ENCODE measurements at regions not wholly inside any gene's neighbourhood (a gene's known extent, or its start where the extent isn't known, plus 50 kb on each side); places are given as distances from the start of the nearest gene placed in this dataset.

GRCh38 chr4:1495416-1496115 lies 89.3 kb upstream of the NKX1-1 start:
- no peak for DNase-seq (ENCODE audit: low spot score)

GRCh38 chr4:1494416-1495315 lies 88.4 kb upstream of the NKX1-1 start:
- DNase-seq (ENCODE audit: low spot score) = no peak

DNA sequence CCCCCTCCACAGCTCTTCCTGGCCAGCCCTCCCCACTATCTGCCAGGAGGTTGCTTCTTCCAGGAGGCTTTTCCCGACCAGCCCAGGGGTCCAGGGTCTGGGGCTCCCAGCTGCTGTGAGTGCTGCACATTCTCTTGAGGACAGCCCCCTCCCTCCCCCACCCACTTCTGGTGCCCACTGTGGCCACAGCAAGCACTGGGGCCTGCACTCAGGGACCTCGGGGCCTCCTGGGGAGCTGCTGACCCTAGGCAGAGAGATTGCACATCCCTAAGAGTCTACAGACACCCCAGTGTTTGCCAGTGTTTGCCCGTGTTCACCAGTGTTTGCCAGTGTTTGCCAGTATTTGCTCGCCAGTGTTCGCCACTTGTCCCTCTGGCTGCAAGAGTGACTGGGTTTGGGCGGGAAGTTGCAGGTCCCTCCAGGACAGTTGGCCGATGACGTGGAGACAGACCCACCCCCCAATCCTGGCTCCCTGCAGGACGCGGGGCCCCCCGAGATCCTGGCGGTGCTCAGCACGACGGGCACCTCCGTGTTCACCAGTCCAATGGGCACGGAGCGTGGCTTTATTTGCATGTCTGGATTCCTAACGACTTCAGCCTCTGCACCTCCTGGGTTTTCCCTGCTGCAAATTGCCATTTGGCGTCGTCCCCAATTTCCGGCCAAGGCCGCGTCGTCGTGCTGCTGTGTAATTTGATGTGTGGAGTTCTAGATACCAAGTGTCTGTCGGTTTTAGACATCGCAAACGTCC lies 87.5 kb upstream of the NKX1-1 start:
- DNase-seq (ENCODE audit: low spot score) = no peak

- DNase-seq (ENCODE audit: low spot score) = no peak
Measured at GRCh38 chr4:1492651-1493539, 86.7 kb upstream of the NKX1-1 start.

DNA sequence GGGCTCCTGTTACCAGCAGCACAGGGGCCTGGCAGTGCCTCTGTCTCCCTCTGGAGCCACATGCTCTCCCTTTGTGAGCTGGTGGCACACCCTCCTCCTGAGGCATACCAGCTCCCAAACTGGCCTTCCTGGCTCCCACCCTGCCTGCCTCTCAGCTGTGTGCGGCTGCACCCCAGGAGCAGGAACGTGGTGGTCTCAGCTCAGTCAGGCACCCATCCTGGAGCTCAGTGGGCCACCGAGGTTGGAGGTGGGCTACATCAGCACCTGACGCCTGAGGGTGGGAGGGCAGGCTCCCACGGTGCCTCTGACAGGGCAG lies 85.9 kb upstream of the NKX1-1 start:
- DNase-seq (ENCODE audit: low spot score) = no peak

GRCh38 chr4:1491328-1492141 lies 85.3 kb upstream of the NKX1-1 start:
- DNase-seq (ENCODE audit: low spot score) = no peak

DNA sequence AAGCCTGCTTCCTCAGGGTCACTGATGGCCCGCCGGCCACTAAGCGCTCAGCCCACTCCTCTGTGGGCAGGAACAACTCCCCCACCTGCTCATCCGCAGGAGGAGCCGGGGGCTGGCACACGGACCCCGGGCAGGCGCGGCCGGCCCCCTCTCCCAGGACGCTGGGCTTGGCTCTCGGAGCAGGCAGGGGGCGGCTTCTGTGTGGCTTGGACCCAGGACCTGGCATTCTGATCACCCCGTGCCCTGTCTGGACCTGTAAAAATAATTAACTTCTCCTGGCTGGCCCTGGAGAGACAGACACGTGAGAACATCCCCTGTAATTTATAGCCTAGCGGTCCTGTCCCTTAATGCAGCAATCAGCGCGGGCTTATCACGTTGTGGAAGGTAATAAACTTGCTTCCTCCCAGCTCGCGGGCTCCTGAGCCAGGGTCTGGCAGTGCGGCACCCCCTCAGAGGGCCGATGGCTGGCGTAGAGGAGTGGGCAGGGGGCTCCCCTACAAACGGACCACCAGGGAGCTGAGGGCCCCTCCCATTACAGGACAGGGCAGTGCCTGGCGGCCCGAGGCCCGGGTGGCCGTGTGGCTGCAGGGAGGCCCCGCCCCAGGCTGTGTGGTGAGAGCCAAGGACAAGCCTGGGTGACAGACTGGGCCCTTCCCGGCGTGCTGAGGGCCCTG lies 84.5 kb upstream of the NKX1-1 start:
- DNase-seq (ENCODE audit: low spot score) = no peak

DNA sequence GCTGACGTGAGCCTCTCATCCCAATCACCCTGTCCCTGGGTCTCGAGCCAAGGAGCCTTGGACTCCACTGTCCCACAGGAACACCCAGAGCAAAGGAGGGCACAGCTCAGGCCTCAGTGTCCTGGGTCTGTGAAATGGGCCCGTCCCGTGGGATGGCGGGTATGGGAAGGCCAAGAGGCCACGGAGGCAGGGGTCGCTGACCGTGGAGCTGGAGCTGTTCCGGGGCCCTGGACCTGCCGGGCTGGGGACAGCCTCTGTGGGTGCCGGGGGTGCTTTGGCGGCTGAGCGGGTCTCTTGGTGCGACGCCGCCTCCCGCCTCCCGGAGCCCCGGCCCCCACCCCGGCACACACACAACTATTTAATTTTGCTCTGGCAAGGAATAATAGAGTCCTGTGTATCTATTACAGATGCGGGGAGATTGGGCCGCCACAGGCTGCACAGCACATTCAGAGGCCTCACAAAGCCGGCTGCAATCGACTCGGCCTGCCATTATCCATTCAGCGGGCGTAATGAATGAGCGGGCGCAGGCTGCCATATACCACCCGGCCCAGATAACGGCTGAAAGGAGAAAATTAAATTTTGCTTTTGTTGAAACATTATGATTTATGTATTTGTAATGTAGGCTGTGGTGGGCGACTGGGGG lies 83.9 kb upstream of the NKX1-1 start:
- no peak for DNase-seq (ENCODE audit: low spot score)

- no peak for DNase-seq (ENCODE audit: low spot score)
Measured at GRCh38 chr4:1489639-1489995, 83.4 kb upstream of the NKX1-1 start.

- no peak for DNase-seq (ENCODE audit: low spot score)
Measured at GRCh38 chr4:1488831-1489638, 82.8 kb upstream of the NKX1-1 start.

- DNase-seq (ENCODE audit: low spot score) = no peak
Measured at GRCh38 chr4:1488357-1488756, 82.1 kb upstream of the NKX1-1 start.

DNA sequence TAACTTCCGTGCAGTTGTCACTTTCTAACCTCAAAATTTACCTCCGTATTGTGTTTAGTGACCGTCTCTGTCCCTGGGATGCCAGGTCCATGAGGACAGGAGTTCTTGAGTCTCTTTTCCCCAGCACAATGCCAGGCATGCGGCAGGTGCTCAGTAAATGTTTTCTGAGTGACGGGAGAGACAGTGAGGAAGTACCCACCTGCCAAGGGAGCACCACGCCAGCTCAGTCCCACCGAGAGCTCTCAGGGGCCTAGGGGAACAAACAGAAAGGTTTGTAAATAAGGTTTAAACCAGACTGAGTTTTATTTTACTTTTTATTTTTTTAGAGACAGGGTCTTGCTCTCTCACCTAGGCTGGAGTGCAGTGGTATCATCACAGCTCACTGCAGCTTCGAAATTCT lies 81.5 kb upstream of the NKX1-1 start:
- DNase-seq (ENCODE audit: low spot score) = no peak

GRCh38 chr4:1487106-1487505 lies 80.9 kb upstream of the NKX1-1 start:
- DNase-seq (ENCODE audit: low spot score) = no peak

- no peak for DNase-seq (ENCODE audit: low spot score)
Measured at GRCh38 chr4:1485280-1485679, 79.0 kb upstream of the NKX1-1 start.

- no peak for DNase-seq (ENCODE audit: low spot score)
Measured at GRCh38 chr4:1480720-1481119, 74.5 kb upstream of the NKX1-1 start.

- no peak for DNase-seq (ENCODE audit: low spot score)
Measured at GRCh38 chr4:1479454-1479853, 73.2 kb upstream of the NKX1-1 start.

DNA sequence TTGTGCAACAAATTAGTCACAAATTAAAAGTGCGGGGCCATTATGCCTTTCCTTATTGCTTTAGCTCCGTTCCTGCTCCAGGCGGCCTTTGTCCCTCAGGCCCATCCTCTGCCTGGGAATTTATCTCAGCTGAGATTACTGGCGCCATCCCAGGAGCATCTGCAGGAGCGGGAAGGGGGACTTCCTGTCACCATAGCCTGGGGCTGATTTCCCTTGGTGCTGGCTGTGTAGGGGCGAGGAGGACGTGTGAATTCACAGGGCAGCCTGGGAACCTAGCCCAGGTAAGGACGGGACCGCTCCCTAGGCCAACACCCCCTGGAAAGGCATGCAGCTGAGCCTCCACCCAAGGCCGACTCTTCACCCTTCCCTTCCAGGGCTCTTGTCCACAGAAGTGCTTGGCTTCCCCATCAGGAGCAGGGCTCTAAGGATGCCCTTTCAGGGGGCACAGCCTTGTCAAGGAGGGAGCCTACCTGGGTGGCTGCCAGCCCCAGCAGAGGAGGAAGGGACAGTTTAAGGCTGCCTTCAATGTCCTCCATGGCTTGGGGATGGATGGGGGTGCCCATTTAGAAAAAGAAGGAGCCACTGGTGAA lies 72.6 kb upstream of the NKX1-1 start:
- DNase-seq (ENCODE audit: low spot score) = no peak

DNA sequence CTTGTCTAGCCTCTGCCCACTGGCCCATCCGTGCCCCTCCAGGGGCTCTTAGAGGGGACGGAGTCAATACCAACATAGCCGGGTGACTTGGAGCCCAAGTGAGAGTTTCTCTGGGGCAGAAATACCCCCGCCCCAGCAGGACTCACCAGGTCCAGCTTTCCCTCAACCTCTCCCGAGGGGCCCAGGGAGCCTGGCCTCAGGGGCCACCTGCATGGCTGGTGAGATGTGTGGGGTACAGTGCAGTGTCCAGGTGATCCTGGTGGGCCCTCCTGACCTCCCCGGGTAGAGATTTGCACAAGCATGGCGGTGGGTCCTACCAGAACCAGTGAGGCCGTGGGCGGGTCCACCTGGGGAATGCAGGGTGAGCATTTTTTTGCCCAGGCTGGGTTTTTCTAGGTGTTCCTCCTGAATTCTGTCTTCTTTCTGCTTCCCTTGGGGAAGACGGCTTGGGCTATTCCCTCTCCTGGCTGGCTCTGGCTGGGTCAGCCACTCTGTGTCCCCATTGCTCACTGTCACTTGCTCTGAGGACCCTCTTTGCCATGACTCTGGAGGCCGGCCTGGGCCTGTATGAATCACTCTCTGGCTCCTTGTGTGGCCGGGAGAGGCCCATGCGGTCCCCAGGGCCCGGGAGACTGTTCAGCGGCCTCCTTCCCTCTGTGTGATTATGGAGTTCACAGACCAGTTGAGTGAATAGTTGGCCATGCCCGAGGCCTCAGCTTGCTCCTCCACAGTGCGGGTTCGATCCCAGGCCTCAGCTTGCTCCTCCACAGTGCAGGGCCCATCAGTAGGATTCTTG lies 71.0 kb upstream of the NKX1-1 start:
- DNase-seq (ENCODE audit: low spot score) = no peak

Measured in hematopoietic multipotent progenitor cell treated with erythropoietin and hydrocortisone succinate and interleukin-3 and kit ligand, for 15 days (in vitro differentiated cells).